GM18858 (cell line): ENCODE measurements at regions not wholly inside any gene's neighbourhood (a gene's known extent, or its start where the extent isn't known, plus 50 kb on each side); places are given as distances from the start of the nearest gene placed in this dataset.
"Not testable (repeated sequence)": the region's sequence is repeated elsewhere in the genome, so short reads cannot be mapped to it uniquely, and the experiment has no call there.

Experiments used
- ATAC-seq: cut with Tn5 transposase; IDR thresholded peaks from one replicate; pipeline ENCODE4 v1.9.1; 2021; ENCODE audit not compliant: unreplicated experiment

DNA sequence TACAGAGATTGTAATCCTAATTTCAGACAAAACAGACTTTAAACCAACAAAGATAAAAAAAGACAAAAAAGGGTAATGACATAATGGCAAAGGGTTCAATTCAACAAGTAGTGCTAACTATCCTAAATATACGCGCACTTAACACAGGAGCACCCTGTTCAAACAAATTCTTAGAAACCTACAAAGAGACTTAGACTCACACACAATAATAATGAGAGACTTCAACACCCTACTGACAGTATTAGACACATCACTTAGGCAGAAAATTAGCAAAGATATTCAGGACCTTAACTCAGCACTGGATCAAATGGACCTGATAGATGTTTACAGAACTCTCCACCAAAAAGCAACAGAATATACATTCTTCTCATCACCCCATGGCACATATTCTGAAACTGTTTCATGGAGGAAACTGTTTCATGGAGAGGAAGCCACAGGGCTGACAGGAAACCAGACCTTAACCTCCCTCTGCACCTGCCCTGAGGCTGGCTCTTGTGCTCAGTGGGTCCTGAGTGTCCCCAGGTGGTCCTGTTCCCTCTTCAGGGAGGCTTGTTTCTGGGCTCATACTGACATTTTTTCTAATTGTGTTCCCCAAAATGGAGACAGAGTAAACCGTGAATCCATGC lies 54.7 kb downstream of the OR4M2 start:
- ATAC-seq: not testable (repeated sequence)

DNA sequence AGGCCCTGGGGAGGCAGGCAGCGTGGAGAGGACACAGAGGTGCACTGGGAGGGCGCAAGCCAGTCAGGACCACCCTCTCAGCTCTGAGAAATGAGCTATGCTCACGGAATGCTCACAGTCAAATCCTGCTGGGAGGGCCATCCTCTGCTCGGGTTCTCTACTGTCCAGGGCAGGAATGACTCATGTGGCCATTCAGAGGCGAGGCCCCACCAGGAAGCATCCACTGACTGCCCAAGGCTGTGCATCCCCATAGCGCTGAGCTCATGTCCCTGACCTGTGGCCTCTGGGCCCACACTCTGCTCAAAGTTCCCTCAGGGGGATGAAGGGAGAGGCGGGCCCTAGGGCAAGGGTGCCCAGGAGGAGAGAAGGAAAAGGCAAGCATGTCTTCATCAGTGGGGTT lies 57.2 kb downstream of the OR4M2 start:
- not testable (repeated sequence) for ATAC-seq

DNA sequence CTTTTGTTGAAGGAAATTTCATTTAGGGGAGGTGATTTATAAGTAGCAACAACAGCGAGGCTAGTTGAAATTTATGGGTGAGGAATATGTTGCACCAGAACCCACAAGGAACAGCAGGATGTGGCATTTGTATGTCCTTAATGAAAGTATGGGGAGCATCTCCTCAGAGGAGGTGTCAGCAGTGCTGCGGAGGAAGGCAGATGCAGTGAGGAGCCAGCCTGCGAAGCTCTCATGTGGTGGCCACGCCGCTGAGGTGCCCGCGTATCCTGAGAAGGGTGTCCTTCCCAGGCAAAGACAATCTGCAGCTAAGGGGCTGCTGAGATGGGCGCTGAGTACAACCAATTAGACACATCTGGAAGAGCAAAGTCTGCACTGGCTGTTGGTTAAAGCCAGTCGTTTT lies 60.8 kb downstream of the OR4M2 start:
- not testable (repeated sequence) for ATAC-seq

DNA sequence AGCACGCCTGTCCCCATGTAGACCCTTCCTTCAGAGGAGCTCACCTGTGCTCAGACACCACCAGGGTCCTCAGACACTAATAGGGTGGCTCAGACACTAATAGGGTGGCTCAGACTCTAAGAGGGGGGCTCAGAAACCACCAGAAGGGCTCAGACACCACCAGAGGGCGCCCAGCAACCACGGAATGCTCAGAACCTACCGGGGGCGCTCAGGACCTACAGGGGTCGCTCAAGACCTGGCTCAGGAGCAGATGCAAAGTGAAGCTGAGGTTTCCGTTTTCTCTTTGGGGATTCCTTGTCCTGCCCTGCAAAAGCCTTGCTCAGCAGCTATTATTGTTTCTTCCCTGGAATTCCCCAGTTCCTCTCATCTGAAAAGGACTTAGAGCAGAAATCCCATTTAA lies 67.8 kb downstream of the OR4M2 start:
- ATAC-seq: peak; percentile 94

DNA sequence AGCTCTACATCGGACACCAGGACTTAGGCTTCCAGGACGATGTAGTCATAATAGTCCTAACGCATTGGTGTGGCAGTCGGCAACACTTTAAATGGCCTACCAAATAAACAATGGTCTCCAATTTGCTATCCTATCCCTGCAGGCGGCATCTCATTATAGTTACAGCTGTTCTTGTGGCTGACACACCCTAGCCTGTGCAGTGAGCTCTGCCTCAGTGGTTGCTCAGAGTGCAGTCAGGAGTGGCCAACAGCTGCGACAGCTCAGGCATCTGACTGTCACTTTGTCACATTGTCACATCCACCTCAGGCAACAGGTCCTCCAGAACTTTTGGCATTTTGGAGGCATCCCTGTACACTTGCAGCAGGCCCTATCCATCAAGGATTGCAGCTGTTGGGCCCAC lies 77.9 kb downstream of the OR4M2 start:
- ATAC-seq: not testable (repeated sequence)

DNA sequence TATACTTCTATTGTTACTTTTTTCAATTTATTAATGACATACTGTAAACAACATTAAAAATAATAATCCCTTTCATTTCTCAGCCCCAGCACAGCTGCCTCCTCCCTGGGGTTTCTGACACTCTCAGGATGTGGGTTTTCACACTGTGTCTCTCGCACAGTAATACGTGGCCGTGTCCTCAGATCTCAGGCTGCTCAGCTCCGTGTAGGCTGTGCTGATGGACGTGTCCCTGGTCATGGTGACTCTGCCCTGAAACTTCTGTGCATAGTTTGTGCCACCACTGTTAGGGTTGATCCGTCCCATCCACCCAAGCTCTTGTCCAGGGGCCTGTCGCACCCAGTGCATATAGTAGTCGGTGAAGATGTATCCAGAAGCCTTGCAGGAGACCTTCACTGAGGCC lies 80.0 kb downstream of the OR4M2 start:
- ATAC-seq: not testable (repeated sequence)

DNA sequence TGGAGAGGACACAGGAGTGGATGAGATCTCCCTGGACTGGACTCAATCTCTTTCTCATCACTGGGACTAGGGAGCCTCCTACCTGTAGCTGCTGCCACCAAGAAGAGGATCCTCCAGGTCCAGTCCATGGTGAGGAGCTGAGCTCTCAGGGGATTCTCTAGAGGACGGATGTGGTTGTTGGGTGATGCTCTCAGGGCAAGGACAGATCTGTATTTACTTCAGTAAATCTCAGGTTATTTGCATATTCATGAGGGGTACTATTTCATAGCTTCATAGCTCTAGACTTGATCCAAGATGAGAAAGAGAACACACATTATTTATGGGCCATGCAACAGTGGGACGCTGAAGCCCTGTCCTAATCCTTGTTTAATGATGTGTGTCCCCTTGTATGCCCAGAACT lies 80.4 kb downstream of the OR4M2 start:
- peak; percentile 82 for ATAC-seq

DNA sequence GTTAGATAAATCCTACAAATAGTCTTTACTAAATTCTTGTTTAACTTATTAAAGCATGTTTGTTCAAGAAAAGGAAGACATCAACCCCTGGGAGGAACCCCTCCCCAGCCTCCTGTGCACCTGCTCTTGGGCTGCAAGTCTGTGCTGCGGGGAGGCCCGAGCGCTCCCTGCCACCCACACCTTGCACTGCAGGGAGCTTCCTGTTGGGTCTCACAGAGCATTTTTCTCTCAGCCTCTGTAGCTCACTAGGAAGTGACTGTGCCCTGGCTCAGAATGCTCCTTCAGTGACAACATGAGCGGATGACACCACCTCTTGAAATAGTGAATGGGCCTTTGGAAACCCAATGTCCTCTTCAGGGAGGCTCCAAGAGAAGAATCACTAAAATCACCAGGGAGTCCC lies 81.1 kb downstream of the OR4M2 start:
- ATAC-seq: peak; percentile 69

DNA sequence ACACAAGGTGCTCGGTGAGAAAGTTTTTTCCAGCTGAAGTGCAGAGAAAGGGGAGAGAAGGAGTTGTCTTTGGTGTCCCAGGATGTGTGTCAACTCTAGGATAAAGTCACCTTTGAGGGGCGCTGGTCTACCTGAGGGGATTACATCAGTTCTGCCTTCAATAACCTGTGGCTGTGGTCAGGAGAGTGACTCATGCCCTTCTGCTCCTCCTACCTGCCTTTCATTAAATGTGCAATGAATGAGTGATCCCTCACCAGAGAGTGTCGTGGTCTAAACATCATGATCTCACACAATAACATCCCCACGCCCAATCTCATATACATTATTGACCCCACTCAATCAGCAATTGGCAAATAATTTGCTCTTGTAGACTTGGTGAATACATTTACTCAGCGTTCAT lies 83.4 kb downstream of the OR4M2 start:
- not testable (repeated sequence) for ATAC-seq

DNA sequence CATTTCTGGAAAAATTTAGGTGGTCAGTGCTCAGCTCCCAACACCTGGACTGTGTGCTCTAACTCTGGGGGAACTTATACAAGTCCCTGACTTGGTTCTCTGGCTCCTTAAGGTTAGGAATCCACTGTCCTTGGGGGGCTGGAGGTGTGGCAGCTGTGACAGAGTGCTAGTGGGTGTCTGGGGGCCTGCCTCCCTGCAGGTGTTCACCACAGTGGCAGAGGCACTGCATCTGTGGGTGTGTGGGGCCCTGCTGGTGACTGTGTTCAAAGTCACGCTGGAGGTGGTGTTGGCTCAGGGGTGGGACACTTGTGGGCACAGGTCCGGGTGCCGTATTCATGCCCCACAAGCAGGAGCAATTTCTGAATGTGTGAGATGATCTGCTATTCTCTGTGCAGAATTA lies 87.2 kb downstream of the OR4M2 start:
- ATAC-seq: not testable (repeated sequence)

DNA sequence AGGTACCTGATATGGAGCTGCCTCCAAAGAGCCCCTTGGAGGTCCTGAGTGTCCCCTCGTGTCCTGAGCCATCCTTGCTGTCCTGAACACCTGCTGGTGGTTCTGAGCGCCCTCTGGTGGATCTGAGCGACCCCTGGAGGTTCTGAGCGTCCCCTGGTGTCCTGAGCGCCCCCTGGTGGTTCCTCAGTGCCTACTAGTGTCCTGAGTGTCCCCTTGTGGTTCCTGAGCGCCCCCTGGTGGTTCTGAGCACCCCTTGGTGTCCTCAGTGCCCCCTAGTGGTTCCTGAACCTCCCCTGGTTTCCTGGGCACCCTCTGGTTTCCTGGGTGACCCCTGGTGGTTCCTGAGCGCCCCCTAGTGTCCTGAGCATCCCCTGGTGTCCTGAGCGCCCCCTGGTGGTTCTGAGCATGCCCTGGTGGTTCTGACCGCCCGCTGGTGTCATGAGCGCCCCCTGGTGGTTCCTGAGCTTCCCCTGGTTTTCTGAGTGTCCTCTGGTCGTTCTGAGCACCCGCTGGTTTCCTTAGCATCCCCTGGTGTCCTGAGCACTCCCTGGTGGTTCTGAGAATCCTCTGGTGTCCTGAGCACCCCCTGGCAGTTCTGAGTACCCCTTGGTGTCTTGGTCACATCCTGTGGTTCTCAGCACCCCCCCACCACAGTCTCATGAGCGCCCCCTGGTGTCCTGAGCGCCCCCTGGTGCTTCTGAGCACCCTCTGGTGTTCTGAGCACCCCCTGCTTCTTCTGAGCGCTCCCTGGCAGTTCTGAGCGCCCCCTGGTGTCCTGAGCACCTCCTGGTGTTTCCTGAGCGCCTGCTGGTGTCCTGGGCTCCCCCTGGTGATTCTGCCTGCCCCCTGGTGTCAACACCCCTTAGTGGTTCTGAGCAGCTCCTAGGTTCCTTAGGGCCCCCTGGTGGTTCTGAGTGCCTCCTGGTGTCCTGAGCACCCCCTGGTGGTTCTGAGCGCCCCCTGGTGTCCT lies 93.0 kb downstream of the OR4M2 start:
- ATAC-seq: peak; percentile 60

DNA sequence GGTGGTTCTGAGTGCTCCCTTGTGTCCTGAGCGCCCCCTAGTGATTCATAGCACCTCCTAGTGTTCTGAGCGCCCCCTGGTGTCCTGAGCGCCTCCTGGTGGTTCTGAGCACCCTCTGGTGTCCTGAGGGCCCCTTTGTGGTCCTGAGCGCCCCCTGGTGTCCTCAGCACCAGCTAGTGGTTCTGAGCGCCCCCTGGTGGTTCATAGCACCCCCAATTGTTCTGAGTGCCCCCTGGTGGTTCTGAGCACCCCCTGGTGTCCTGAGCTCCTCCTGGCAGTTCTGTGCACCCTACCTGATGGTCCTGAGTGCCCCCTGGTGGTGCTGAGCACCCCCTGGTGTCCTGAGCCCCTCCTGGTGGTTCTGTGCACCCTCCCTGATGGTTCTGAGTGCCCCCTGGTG lies 93.8 kb downstream of the OR4M2 start:
- ATAC-seq: peak; percentile 38

DNA sequence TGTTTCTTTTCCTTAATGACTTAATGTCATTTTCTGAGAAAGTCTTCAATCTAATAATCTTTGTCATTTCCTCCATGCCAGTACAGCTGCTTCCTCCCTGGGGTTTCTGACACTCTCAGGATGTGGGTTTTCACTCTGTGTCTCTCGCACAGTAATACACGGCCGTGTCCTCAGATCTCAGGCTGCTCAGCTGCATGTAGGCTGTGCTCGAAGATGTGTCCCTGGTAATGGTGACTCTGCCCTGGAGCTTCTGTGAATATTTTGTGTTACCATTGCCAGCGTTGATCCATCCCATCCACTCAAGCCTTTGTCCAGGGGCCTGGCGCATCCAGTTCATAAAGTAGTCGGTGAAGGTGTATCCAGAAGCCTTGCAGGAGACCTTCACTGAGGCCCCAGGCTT lies 97.6 kb downstream of the OR4M2 start:
- ATAC-seq: not testable (repeated sequence)

DNA sequence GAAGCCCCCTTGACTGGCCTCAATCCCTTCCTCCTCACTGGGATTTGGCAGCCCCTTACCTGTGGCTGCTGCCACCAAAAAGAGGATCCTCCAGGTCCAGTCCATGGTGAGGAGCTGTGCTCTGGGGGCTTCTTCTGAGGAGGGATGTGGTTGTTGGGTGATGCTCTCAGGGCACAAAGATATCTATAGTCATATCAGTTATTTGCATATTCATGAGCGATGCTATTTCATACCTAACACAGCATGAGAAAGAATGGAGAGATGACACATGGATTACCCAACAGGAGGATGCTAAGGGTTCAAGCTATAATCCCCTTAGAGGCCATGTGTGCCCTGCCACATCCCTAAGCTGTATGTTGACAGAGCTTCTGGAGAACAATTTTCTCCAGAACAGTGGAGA lies 98.1 kb downstream of the OR4M2 start:
- not testable (repeated sequence) for ATAC-seq

DNA sequence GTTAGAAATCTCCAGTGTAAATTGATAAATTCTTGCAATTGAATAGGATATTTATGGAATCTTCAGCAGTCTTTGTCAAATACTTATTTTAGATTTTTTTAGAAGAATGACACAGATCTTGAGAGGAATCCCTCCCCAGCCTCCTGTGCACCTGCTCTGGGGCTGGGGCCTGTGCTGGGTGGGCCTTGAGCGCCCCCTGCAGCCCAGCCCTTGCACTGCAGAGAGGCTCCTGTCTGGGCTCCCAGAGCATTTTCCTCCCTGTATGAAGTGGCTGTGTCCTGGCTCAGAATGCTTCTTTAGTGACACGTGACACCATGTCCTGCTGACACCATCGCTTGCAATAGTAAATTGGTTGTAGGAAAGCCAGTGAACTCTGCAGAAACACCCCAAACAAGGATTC lies 98.7 kb downstream of the OR4M2 start:
- ATAC-seq: not testable (repeated sequence)

DNA sequence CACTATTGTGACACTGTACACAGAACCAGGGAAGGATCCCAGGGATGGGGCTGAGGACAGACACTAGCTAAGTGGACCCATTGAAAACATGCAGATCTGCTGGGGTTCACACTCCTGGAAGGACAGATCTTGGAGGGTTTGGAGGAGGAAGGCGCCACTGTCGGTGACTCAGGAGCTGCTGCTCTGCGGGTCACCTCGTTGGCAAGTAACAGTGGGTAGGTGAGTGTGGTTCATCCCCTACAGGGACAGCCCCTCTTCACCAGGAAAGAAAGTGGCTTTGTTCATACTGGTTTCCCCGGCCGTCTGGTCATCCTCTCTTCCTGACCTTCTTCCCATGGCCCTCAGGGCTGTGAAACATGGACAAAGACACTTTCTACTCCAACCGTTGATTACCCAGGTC lies 100.3 kb downstream of the OR4M2 start:
- not testable (repeated sequence) for ATAC-seq

DNA sequence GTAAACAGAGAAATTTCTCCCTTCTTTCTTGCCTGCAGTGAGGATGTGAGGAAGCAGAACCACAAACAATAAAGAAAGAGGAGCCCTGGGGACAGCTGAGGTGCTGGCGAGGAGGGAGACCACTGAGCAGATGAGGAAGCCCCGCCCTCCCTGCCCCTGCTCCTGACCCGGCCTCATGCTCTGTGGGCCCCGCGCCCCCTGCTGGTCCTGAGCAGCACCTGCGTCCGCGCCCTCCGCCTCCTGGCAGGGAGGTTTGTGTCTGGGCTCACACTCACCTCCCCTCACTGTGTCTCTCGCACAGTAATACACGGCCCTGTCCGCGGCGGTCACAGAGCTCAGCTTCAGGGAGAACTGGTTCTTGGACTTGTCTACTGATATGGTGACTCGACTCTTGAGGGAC lies 104.4 kb downstream of the OR4M2 start:
- ATAC-seq: not testable (repeated sequence)

DNA sequence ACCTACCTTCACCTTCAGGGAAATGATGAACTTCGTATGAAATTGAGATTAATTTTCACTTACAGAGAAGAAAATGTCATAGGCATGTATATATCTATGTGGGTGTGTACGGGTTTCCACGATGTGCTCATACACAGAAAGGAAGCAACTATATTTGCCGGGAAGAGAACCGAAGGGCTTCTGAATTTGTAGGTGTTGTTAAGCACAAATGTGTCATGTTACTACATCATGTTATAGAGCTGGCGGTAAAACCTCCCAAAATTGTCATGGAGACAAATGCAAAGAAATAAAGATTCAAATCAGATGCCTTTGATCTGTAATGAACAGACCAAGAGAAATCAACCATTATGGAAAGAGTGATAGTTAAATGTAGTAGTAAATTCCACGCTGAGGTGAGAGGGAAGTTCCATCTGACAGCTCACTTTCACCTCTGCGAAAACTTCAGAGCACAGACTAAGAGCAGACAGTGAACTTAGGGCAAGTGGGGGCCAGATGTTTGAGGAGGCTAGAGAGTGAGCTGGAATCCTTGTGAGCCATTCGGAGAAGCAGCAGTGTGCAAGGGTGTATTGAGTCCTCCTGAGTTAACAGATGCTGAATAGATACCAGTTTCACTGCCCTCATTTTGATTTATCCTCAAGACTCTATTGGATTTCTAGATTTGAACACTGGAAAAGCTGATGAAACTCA lies 106.7 kb downstream of the OR4M2 start:
- not testable (repeated sequence) for ATAC-seq

DNA sequence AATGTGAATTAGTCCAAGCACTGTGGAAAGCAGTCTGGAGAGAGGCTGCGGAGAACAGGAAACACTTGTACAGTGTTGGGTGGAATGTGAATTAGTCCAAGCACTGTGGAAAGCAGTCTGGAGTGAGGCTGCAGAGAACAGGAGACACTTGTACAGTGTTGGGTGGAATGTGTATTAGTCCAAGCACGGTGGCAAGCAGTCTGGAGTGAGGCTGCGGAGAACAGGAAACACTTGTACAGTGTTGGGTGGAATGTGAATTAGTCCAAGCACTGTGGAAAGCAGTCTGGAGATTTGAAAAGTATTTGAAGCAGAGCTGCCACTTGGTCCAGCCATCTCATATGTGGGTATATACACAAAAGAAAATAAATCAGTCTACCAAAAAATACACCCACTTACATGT lies 111.5 kb downstream of the OR4M2 start:
- not testable (repeated sequence) for ATAC-seq

DNA sequence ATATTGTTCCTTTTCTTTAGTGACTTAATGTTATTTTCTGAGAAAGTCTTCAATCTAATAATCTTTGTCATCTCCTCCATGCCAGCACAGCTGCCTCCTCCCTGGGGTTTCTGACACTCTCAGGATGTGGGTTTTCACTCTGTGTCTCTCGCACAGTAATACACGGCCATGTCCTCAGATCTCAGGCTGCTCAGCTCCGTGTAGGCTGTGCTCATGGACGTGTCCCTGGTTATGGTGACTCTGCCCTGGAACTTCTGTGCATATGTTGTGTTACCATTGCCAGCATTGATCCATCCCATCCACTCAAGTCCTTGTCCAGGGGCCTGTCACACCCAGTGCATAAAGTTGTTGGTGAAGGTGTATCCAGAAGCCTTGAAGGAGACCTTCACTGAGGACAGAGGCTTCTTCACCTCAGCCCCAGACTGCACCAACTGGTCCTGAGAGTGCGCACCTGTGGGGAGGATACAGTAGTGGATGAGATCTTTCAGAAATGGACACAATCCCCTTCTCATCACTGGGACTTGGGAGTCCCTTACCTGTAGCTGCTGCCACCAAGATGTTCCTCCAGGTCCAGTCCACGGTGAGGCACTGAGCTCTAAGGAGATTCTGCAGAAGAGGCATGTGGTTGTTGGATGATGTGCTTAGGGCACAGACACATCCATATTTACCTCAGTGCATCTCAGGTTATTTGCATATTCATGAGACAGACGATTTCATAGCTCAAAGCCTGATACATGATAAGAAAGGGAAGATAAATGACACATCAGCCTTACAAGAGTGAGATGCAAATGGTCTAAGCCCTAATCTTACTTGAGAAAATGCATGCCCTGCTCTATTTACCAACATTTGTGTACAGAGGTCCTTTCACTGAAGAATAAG lies 114.7 kb downstream of the OR4M2 start:
- ATAC-seq: not testable (repeated sequence)

DNA sequence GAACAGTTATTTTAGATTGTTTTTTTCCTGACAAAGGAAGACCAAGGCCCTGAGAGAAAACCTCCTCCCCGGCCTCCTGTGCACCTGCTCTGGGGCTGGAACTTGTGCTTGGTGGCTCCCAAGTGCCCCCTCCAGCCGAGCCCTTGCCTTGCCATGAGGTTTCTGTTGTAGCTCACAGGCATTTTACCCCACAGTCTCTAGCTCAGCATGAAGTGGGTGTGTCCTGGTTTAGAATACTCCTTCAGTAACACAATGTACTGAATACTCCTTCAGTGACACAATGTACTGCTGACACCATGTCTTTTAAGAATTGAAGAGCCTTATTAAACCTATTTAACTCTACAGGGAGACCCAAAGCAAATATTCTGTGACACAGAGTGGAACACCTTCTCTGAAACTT lies 116.1 kb downstream of the OR4M2 start:
- not testable (repeated sequence) for ATAC-seq
